Lower lobe of right lung (tissue), 2 donors: ENCODE measurements at regions not wholly inside any gene's neighbourhood (a gene's known extent, or its start where the extent isn't known, plus 50 kb on each side); places are given as distances from the start of the nearest gene placed in this dataset.
"Not testable (repeated sequence)": the region's sequence is repeated elsewhere in the genome, so short reads cannot be mapped to it uniquely, and the experiment has no call there.

Source experiments
- ATAC-seq, 2 donors: fragments of 200-7000 bp; cut with Tn5 transposase; one replicate each; pipeline ENCODE4 v1.9.1; 2020 to 2022; ENCODE audit warnings: mild to moderate bottlenecking in 2 of 2, moderate library complexity in 2 of 2
- DNase-seq: peaks from one replicate; pipeline ENCODE4 v3.0.0-alpha.2; 2020
- H3K27ac ChIP-seq: fragments of 200-600 bp; one replicate; pipeline ENCODE4 v1.8.0; 2022
- H3K27me3 ChIP-seq: fragments of 200-600 bp; one replicate; pipeline ENCODE4 v1.8.0; 2022; ENCODE audit warnings: low read depth
- H3K36me3 ChIP-seq: fragments of 200-600 bp; one replicate; pipeline ENCODE4 v1.8.0; 2022; ENCODE audit warnings: mild to moderate bottlenecking
- H3K4me1 ChIP-seq: fragments of 200-600 bp; one replicate; pipeline ENCODE4 v1.8.0; 2022
- H3K4me3 ChIP-seq: fragments of 200-600 bp; one replicate; pipeline ENCODE4 v1.8.0; 2022; ENCODE audit warnings: mild to moderate bottlenecking
- H3K9me3 ChIP-seq: fragments of 200-600 bp; one replicate; pipeline ENCODE4 v1.8.0; 2022
- intact Hi-C: fragments of 100-400 bp; cut with DNase I; formaldehyde crosslinking; loops from one replicate; pipeline ENCODE4 v1.11.0; 2022
- TF ChIP-seq, protein P1 (sequence below): fragments of 200-600 bp; IDR thresholded peaks from one replicate; pipeline ENCODE4 v1.8.0; 2022; ENCODE audit warnings: antibody characterized with exemption, mild to moderate bottlenecking
- donor health status: DM: no; HTN: yes; CAD: no; lungs with severe emphysema.

DNA sequence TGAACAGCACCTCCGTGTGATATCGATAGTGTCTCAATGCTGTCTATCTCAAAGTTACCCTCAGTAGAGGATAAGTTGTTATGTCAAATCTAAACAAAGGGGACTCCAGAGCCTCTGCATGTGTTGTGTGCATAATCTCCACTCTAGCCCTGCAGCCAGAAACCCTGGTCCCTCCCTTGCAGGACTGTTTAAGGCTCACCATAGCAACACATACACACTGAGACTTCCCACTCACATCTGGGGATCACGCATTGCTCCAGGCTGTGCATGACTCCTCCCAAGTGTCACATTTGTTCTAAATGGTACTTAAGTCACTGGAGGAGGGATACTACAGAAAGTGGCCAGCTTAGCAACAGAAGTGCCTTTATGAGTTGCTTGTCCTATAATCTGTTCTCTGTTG is 258.6 kb upstream of the CRIM1 start:
- TF ChIP-seq, protein P1, sequence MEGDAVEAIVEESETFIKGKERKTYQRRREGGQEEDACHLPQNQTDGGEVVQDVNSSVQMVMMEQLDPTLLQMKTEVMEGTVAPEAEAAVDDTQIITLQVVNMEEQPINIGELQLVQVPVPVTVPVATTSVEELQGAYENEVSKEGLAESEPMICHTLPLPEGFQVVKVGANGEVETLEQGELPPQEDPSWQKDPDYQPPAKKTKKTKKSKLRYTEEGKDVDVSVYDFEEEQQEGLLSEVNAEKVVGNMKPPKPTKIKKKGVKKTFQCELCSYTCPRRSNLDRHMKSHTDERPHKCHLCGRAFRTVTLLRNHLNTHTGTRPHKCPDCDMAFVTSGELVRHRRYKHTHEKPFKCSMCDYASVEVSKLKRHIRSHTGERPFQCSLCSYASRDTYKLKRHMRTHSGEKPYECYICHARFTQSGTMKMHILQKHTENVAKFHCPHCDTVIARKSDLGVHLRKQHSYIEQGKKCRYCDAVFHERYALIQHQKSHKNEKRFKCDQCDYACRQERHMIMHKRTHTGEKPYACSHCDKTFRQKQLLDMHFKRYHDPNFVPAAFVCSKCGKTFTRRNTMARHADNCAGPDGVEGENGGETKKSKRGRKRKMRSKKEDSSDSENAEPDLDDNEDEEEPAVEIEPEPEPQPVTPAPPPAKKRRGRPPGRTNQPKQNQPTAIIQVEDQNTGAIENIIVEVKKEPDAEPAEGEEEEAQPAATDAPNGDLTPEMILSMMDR, result no peak
- ATAC-seq, result no peak
- H3K4me3 ChIP-seq, result no peak overlapping the region
- H3K27ac ChIP-seq, result no peak overlapping the region
- DNase-seq, result no peak
- H3K36me3 ChIP-seq, result no peaks in the 10 kb centered on the region
- intact Hi-C loops, result no loop called here
- H3K4me1 ChIP-seq, result no peaks in the 10 kb centered on the region
- no peaks in the 10 kb centered on the region for H3K27me3 ChIP-seq
- H3K9me3 ChIP-seq, result no peaks in the 10 kb centered on the region

DNA sequence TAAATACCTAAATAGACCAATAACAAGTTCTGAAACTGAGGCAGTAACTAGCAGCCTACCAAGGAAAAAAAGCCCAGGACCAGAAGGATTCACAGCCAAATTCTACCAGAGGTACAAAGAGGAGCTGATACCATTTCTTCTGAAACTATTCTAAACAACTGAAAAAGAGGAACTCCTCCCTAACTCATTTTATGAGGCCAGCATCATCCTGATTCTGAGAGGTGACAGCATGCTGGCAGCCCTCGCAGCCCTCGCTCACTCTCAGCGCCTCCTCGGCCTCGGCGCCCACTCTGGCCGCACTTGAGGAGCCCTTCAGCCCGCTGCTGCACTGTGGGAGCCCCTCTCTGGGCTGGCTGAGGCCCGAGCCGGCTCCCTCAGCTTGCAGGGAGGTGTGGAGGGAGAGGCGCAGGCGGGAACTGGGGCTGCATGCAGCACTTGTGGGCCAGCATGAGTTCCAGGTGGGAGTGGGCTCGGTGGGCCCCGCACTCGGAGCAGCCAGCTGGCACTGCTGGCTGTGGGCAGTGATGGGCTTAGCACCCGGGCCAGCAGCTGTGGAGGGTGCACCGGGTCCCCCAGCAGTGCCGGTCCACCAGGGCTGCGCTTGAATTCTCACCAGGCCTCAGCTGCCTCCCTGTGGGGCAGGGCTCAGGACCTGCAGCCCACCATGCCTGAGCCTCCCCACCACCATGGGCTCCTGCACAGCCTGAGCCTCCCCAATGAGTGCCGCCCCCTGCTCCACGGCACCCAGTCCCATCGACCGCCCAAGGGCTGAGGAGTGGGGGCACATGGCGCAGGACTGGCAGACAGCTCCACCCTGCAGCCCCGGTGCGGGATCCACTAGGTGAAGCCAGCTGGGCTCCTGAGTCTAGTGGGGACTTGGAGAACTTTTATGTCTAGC is 263.5 kb upstream of the CRIM1 start:
- H3K36me3 ChIP-seq, H3K27ac ChIP-seq, H3K4me3 ChIP-seq, H3K27me3 ChIP-seq, intact Hi-C loops, H3K9me3 ChIP-seq, ATAC-seq, H3K4me1 ChIP-seq, DNase-seq: not testable (repeated sequence)

DNA sequence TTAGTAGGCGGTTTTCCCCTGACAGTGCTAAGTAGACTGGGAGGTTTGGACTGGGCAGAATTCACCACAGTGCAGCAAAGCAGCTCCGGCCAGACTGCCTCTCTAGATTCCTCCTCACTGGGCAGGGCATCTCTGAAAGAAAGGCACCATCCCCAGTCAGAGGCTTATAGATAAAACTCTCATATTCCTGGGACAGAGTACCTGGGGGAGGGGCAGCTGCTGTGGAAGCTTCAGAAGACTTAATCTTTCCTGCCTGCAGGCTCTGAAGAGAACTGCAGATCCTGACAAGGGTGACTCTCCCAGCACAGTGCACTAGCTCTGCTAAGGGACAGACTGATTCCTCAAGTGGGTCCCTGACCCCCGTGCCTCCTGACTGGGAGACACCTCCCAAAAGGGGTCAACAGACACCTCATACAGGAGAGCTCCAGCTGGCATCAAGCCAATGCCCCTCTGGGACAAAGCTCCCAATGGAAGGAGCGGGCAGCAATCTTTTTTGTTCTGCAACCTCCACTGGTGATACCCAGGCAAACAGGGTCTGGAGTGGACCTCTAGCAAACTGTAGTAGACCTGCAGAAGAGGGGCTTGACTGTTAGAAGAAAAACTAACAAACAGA is 266.8 kb upstream of the CRIM1 start:
- ATAC-seq (no peak), DNase-seq (no peak)
- Histone ChIP-seq H3K27me3 (no peaks in the 10 kb centered on the region), H3K4me1 (no peaks in the 10 kb centered on the region), H3K36me3 (no peaks in the 10 kb centered on the region), H3K9me3 (no peaks in the 10 kb centered on the region), H3K4me3 (no peak overlapping the region), H3K27ac (no peak overlapping the region)
- intact Hi-C loops, result no loop called here
- TF ChIP-seq, protein P1, result no peak

DNA sequence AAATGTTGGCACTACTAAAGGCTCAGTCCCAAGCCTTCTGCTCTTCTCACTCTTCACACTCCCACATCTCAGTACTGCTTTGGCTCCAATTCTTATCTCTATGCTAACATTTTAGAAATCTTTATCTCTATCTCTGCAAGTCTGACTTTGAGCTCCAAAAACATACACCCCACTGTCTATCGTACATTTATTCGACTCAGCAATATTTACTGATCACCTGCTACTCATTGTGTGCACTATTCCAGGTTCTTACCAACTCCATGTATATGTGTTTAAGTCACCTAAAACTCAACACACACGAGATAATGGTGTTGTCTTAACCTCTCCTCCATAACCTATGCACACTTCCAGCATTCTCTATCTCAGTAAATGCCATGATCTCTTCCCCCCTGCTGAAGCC is 268.2 kb upstream of the CRIM1 start:
- ATAC-seq, result no peak
- intact Hi-C loops, result no loop called here
- TF ChIP-seq, protein P1, result no peak
- Histone ChIP-seq H3K4me3 (no peak overlapping the region), H3K4me1 (no peaks in the 10 kb centered on the region), H3K36me3 (no peaks in the 10 kb centered on the region), H3K27ac (no peak overlapping the region), H3K9me3 (no peaks in the 10 kb centered on the region), H3K27me3 (no peaks in the 10 kb centered on the region)
- no peak for DNase-seq

DNA sequence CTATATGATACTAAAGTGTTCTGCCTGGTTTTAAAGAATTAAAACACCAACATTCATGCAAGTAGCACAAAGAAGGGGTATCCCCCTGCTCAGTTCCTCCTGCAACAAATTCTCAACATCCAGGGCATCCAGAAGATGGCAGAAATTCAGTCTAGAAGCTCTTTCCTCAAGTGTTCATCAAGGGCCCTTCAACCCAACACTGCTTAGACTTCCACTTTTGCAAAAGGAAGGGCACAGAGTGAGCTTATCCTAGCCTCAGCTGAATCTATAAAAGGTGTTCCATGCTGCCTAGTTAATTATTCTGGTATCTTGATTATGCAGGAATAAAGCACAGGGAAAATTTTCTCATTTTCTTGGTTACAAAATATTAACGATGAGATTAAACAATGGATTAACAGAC is 275.8 kb upstream of the CRIM1 start:
- Histone ChIP-seq H3K9me3 (no peaks in the 10 kb centered on the region), H3K4me1 (no peaks in the 10 kb centered on the region), H3K4me3 (no peak overlapping the region), H3K27ac (no peak overlapping the region), H3K36me3 (no peaks in the 10 kb centered on the region), H3K27me3 (no peaks in the 10 kb centered on the region)
- intact Hi-C loops, result no loop called here
- TF ChIP-seq, protein P1, result no peak
- no peak for DNase-seq
- peak in 1 of 2 donors; percentile 66 for ATAC-seq

DNA sequence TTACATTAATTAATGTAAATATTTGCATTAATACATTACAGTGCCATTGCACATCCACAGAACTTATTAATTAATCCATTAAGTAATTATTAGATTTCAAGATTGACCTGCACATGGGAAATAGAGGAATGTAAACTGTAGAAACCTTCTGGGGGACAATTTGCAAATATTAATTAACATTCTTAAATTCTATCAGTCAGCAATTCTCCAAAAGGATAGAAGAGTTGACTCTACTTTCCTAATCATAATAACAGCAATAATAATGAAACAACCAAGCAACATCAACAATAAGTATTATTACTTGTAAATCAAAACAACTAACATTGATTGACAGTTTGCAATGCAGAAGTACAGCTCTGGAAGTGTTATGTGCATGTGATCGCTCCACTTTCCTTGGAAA is 281.6 kb upstream of the CRIM1 start:
- Histone ChIP-seq H3K27ac (no peak overlapping the region), H3K9me3 (no peaks in the 10 kb centered on the region), H3K4me3 (no peak overlapping the region), H3K36me3 (no peaks in the 10 kb centered on the region), H3K27me3 (no peaks in the 10 kb centered on the region), H3K4me1 (no peaks in the 10 kb centered on the region)
- DNase-seq (no peak), ATAC-seq (no peak)
- TF ChIP-seq, protein P1, result no peak
- intact Hi-C loops, result no loop called here
